NCI-H1105 treated with DMSO at 0.1 percent for 48 hours (cell line): ENCODE measurements at regions not wholly inside any gene's neighbourhood (a gene's known extent, or its start where the extent isn't known, plus 50 kb on each side); places are given as distances from the start of the nearest gene placed in this dataset.

Experiments
- DNase-seq: peaks from one replicate; lab custom pipeline; 2025; lab: John Stamatoyannopoulos, UW

DNA sequence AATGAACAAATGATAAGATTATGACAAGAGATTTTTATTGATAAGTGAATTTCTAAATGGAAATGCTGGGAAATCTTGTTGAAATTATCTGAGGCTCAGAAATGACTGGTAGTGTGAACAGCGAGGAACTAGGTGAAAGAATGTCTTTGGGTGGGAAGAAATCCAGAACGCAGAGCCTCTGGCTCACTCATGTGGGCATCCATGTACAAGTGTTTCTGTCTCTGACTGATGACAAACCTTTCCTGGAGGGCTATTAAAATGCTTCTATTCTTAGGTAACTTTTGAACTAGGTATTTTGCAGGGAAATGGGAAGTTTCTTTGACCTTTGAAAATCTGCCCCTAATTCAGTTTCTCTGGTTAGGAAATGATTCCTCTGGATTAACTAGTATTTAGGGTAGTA, 598.6 kb downstream of the SLC4A3 start:
- DNase-seq, result no peak

DNA sequence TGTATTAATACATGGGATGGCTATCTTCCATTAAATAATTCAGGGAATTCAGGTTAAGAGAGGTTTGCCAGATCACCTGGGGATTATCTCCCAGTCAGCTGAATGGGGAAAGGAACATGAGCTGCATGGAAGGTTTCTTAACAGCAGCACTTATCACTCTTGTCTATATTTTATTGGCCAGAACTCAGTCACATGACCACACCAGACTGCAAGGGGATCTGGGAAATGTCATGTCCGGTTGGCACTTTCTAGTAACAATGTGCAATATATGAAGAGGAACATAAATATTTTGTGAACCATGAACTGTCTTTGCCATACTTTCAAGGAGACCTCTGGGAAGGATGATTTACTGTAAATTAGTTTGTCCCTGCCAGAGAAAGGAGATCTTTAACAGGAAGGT, 599.1 kb downstream of the SLC4A3 start:
- DNase-seq, result no peak

DNA sequence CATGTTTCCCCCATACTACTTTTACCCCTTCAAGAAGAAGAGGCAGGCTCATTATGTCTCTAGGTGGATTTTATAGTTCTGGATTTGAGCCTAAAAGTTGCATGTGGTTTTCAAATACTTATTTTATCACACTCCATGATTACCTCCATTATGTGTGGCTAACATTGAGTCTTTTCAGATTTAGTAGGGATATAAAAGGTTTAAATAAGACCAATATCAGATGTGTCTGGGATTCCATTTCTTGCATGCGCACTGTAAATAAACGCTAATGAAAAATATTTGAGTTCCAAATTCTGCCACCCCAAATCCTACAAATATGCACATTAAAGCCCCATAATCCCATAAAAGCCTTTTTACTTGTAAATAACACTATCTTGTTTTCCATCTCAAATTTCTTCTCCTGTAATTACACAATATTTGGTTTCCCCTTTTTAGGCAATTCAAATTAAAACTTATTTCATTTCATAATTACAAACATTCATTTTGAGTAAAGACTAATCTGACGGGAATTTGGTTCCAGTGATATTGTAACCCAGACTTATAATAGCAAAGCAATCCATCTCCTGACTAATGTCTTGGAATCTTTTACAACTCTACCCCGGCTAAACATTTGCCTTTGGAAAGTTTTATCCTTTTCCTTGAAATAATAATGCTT, 600.0 kb downstream of the SLC4A3 start:
- DNase-seq, result no peak

DNA sequence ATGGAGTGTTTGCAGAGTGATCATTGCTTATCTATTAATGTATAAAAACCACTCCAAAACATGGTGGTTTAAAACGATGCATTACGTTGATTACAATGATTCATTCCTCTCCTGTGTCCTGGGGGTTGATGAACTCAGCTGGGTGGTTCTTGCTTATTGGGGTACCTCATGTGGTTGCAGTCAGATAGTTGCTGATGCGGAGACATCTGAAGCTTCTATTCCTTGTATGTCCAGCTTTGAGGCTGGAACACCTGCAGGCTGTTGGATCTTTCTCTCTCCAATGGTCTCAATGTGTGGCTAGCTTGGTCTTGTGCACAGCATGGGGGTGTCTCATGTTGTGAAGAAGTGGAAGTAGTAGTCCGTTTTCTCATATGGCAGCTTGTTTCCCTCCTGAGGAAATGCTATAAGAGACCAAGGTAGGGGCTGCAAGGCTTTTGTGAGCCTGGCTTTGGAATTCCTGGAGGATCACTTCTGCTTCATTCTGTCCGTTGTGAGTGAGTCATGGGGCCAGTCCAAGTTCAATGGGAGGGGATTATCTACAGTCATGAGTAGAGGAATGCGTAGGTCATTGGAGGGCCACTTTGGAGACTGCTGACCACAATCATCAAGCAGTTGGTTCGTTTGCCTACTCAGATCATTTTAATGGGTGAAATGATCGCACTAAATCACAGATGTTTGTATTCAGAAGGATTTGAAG, 601.0 kb downstream of the SLC4A3 start:
- no peak for DNase-seq

DNA sequence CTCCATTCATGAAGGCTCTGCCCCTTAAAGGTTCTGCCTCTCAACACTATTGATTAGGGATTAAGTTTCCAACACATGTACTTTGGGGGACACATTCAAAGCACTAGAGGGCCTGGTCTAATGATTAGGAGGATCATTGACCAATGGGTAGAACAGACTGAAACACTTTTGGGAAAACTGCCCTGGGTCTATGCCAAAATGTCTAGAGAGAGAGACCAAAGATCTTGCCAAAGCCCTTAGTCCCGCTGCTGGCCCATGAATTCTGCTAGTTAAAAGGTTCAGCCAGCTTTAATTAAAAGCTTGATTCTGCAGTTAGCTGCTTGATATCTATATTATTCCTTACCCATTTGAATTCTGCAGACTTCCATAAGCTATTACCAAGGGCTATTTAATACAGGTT, 613.2 kb downstream of the SLC4A3 start:
- DNase-seq, result no peak

DNA sequence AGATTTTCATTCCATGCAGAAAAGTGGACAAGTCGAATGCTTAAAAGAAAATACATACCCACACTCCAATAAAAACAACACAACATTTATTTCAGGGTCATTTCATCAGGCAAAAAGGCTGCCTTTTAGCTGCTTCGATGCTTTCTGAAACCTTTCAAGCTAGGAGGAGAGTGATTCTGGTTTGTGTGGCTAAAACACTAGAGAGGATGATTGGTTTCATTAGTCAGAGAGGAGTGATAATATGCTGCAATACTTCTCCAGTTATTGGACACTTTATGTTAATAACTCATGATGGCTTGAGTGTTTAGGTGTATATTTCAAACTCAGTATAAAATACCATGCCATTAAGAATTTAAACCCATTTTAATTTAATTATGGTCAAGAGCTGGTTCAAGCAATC, 614.0 kb downstream of the SLC4A3 start:
- DNase-seq, result no peak

DNA sequence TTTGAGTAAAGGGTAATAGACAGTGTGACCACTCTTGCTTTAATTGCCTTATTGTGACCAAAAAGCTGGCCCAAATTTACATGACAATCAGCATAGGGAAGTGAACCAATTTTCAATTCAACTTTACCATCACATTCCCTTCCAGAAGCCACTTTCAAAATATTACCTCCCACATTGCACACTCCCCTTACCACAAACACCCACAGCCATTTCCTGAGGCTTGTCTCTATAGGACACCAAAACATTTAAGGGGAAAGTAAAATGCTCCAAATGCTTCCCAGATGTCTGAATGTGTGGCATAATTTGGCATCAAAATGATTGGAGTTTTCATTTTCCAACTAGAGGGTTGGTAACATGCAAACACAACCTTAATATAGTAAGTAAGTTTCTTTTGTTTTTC, 616.1 kb downstream of the SLC4A3 start:
- DNase-seq, result no peak

DNA sequence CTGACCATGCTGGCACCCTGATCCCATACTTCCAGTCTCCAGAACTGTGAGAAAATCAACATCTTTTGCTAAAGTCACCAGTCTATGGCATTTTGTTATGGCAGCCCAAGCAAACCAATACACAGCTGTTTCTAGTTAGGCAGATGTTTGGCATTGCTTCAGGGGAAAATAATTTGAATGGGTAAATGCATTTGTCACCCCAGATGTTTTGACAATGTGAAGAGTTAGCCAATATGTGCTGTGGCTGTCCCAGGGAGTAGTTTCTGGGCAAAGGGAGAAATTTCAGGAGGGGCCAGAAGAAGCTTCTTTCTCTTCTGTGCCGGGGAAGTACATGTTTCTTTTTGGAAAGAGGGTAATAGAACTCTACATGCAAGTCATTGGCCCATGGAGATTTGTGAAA, 619.0 kb downstream of the SLC4A3 start:
- no peak for DNase-seq

DNA sequence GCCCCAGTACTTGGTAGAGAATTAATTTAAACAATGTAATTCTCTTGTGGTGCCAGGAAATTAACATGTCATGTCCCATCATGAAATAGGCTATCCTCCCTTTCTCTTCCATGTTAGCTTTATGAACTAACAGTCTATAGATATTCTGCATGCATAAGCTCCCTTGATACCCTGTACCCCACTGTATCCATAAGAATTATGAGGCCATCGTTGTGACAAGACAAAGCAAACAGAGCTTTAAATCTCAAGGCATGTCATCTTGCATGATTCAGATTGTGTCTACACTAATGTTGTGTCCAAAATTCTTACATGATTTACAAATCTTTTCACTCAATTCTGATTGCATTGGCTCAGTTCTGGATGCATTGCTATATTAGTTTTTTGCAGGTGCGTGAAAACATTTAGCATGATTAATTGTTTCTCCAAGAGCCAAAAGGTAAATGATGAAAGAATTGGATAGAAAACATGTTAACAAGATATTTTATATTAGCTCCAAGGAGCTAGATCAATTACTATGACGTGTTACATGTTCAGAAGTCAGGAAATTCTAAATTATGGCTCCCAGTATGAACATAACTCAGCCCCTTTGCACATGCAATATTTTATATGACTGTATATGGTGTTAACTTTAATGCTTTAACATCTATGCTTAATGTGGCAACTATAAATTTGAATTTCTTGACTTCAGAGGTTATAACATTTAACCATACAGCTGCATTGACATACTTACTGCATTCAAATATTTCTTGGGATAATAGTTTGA, 620.3 kb downstream of the SLC4A3 start:
- DNase-seq, result no peak

DNA sequence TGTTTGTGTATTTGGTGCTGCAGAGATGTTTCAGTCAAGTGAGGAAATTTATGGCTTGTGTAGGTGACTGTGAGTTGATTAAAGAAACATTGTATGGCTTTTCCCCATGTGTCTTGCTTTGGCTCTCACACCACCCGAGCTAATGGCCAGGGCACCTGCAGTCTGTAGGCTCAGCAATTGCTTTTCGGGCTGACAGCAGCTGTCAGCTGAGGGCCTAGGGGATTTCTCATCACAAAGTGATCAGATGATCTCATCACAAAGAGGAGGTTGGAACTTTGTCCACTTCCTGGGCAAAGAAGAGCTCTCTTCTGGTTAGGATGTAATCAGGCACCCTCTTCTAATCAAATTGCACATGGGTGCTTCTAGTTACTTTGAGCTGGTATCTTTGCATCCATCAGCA, 632.2 kb downstream of the SLC4A3 start:
- DNase-seq, result no peak

DNA sequence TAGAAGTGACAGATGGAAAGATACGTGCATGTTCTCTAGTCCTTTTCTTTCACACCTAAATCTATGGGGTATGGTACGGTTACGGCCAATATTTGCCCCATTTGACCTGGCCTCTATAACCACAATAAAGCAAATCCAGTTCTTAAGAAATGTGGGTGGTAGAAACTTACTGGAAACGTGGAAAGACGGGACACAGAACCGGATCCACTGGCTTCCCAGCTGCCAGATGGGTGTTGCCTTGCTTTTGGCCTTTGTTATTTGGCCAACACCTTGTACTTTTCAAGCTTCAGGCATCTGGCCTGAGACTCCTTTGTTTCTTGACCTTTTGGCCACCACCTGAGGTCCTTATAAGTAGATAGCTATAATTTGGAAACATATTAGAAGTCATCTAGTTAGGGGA, 635.9 kb downstream of the SLC4A3 start:
- DNase-seq, result no peak

DNA sequence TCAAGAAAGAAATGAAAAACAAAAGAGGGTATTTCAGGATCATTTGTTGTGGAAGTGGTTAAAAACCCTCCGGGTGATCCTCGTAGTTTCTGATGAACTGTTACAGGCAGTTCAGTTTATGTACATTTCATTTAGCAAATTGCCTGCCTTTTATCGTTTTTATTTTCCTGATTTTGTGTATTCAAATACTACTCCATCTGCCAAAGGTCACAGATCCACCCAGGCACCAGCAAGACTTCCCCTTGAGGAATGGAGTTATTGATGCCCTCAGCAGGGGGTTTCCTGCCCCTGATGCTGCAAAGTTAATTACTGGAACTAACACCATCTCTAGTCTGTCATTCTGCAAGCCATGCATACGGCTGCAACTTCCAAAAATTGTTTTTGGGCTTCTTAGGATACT, 641.9 kb downstream of the SLC4A3 start:
- DNase-seq, result no peak

DNA sequence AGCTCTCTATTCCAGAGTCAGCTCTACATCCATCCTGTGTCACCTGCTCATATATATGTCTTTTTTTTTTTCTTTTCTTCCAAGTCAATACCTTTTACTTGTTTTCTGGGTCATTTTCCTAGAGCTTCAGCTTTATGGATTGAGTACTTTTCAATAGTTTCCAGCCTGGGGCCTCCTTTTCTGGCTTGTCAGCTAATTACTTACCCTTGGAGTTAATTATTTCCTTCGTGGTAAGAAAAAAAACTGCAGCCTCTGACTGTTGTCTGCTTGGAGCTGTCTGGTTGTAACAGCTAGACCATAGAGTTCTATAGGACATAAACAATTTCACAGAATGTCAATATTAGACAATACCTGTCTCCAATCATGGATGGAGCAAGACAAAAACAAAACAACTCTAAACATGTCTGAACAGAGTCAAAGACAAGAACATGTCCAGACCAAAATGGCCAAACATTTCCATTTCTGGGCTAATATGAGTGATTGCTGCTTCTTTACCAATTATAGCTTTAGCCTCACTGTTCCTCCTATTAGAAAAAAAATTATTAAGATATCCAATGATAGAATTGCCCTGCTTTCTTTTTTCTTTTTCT, 643.1 kb downstream of the SLC4A3 start:
- peak; percentile 80 for DNase-seq

DNA sequence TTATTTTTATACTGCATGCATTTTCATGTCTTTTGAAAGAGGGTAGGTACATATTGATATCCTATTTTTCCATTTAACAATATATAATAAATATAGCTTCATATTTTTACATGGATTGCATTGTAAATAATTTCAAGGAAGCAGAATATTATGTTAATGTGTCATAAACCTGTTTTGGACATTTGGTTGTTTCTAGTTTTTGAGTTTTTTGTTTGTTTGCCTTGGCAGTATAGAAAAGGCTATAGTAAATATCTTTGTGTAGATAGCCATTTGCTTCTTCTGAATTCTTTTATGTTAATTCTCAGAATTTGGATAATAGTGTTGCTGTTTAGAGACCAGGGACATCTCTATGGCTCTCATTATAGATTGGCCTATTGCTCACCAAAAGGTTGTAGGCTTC, 645.2 kb downstream of the SLC4A3 start:
- DNase-seq, result no peak

DNA sequence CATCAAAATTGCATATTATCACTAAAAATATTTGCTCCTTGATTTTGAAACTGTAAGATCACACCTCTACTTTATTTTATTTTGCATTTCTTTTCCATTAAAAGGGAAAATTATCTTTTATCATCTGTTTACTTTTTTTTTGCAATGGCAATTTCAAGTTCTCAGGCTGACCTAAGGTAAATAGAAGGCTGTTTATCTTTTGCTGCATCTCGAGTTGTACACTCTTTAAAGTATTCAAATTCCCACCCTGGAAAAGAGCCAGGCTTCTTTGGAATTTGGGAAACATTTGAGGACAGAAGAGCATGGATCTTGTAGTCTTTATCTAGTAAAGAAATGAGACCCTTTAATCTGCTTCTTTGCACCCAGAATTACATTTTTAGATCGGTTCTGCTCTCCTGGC, 645.7 kb downstream of the SLC4A3 start:
- peak; percentile 5 for DNase-seq

DNA sequence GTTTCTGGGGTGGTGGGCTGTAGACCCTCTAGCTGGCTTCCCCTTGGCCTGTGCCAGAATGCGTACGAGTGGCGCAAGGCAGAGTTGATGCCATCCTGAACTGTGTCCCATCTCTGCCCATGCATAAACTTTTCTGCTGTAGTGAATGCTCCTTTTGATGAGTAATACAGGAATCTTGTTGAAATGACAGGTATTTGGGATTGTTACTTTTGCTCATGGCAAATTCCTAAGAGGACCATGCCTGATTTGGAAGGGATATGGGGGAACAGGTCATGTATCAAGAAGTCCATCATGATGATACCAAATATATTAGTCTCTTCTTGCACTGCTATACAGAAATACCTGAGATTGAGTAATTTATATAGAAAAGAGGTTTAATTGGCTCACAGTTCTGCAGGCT, 648.0 kb downstream of the SLC4A3 start:
- DNase-seq, result no peak

DNA sequence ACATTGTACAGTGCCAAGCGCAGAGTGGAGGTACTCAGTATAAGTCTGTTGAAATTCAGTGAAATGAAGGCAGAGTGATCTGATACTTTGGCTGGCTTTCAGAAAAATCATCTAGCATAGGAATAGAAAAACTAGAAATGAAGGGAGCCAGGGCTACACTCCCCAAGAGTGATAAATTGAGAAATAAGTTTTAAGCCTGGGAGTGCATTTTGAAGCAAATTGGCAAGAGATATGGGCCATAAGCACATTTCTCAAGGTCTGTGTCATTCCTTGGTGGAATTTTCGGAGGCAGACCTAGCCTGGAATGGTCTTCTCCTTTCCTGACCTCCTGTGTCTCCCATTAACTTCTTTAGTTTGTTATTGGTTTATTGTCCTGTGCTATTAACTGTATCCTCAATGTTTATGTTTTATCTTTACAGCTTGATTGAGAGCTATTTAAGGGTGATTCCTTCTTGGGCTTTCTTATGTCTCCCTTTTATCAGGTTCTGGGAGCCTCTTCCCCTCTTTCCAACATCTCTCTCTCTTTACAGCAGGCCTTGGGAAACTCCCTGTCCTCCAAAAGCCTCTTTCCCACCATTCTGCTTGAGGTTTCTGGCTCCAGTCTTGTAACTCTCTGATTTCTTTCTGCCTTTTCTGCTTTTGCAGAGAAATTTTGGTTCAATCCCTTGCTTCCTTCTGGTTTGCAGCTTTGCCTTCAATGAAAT, 649.5 kb downstream of the SLC4A3 start:
- DNase-seq, result no peak

DNA sequence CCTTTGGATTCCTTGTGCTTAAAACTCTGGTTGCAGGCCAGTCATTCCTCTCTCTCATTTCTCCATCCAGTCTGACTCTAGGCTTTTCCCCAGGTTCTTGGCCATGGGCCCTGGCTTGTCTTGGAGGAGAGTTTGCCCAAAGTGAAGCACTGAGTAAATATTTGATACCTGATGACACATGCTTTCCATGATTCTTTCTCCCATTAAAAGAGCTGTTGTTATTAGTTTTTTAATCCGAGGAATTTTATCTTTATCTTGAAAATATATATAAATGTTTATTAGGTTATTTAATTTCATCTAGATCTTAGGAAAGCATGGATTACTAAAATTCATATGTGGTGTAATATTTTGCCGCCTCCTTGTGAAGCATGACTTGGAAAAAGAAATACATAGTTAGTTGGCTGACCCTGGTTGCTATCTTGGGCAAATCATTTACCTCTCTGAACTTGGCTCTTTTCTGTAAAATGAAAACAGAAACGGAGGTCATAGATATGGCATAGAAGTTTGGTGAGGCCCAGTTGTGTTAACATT, 650.1 kb downstream of the SLC4A3 start:
- no peak for DNase-seq

DNA sequence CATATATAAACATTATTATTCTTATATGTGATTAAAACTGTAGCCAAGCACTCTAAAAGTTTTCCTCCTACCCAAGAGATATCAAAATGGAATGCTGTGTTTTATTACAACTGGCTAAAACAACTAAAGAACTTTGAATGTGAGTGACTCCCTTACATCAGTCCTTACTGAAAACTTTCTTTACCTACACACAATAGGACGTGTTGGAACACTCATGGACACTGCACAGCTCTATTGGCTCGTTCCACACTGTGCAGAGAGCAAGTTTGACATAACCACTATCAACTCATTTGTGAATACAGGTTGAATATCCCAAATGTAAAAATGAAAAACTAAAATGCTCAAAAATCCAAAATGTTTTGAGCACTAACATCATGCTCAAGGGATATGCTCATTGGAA, 650.6 kb downstream of the SLC4A3 start:
- DNase-seq, result no peak

DNA sequence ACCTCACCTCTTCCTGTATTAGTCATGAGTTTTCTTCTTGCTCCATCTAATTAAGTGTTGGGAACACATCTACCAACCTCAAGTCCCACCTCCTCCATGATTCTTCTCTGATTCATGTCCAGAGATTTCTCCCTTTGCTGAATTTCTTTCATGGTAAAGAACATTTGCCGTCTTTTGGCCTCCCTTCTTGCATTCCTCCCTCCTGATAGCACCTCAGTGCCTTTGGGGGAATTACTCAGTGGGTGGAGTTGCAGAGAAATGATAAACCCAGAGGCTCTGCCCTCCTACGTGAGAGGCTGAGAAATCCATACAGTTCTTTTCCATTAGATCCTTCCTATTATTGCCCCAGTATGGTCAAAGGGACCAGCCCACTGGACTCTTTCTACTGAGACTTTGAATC, 651.9 kb downstream of the SLC4A3 start:
- DNase-seq, result no peak

DNA sequence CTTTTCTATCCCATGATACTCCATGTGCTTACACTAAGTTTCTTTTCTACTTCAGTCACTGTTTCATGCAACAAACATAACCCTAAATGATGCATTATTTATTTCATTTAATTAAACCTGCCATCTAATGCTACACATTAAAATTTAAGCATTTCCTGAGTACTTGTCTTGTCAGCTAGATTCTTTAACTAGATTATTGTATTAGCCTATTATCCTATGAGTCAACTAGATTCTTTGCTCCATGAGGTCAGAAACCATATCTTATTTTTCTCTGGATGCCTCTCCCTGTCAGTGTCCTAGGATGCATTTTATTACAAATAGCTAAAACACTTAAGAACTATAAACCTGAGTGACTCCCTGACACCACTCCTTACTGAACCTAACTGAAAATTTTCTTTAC, 652.4 kb downstream of the SLC4A3 start:
- no peak for DNase-seq

DNA sequence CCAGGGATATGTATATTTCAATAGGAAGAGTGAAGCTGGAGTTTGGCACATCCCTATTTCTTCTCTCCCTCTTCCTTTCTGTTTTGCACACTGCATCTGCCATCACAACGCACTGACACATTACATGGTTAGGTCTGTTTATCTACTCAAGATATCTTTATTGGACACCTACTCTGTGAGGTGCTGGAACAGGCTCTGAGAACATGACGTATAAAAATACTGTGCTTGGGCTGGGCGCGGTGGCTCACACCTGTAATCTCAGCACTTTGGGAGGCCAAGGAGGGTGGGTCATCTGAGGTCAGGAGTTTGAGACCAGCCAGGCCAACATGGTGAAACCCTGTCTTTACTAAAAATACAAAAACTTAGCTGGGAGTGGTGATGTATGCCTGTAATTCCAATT, 653.3 kb downstream of the SLC4A3 start:
- no peak for DNase-seq
